IPS DF 19.7 (cell line): ENCODE measurements at regions not wholly inside any gene's neighbourhood (a gene's known extent, or its start where the extent isn't known, plus 50 kb on each side); places are given as distances from the start of the nearest gene placed in this dataset.

Experiments
- DNase-seq: peaks from one replicate; pipeline ENCODE4 v3.0.0-alpha.2; 2013; ENCODE audit warnings: low read depth, low spot score

DNA sequence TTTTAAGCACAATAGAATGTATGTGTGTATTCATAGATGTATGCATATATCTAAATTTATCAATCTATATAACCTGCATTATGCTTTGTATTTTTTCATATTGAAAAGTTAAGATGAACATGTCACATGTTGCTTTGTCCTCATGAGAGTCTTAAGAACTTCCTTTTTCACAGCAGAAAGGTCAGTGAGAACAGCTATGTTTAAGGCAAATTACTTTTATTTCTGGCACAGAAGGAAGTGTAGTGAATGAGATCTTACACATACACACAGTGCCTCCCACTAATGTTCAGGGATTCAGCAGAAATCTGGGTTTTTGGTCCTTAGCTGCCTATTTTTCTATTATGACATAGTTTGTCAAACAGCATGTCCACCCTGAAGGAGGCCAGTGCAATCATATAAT lies 134.8 kb downstream of the TMEM26 start:
- no peak for DNase-seq

DNA sequence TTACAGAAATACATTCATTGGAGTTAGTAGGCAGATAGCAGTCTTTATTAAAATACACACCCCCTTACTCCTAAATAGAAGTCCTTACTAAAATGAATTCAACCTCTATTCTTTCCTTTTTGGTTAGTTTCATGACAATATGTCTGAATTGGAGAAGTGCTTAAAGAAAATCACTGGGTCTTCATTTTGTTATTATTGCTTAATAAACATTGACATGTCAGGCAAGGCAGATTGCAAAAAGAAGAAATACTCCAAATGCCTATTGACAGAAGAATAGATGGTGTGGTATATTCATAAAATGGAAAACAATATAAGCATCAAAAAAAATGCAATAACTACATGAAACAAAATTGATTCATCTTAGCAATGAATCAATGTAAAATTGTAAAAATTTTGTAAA lies 135.5 kb downstream of the TMEM26 start:
- DNase-seq: no peak

DNA sequence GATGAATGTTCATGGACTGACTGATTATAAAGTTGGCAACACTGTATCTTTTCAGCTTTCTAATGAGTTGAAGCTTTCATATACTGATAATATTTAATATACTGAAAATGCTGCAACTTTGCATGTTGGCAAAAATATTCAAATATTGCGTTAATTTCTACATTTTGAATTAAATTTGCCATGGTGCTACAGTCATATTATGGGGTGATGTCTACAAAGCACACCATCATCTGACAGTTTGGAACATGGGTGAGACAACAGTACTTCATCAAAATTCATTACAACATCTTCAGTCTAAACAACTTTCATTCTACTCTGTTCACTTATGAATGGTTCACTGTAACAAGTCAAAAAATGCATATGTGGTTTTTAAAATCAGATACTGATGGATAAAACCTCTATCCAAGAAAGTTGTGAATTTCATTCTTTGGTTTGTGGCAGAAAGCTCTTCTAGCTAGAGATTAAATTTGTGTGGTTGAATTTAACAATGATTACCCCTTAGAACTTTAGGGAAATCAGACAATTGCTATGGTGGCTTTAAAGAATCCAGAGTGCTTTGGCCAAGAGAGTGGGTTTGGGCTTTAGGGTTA lies 136.4 kb downstream of the TMEM26 start:
- no peak for DNase-seq

DNA sequence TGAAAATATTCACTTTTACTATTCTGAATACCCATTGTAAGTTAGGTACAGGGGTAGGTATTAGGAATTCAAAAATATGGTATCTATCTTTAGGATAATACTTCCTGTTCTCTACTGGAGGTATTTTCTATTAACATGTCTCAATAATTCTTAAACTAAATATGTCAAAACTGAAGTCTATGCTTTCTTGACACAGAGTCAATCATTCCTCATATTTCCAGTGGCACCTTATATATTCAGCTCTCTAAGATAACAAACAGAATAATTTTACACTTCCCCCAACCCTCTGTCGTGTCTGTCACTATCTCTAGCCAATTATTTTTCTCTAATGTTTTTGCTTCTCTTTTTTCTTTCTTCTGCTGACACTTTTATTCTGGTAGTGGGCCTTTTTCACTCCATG lies 138.9 kb downstream of the TMEM26 start:
- DNase-seq: no peak

DNA sequence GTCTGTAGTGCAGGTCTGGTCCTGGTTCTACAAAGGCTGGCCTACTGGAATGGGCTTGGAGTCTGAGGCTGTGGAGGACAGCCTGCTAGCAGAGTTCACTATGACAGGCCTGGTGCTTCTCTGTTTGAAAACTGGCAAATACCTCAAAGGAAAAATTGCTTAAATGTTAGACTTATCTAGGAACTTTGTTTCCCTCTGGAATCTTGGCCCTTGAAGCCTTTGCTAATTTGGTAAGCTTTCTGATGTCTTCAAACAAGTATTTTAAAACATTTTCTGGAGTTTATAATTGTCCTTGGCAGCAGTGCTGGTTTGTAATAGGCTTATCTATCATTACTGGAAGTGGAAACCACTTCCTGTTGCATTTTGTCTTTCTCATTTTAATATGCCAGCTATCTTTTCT lies 139.7 kb downstream of the TMEM26 start:
- no peak for DNase-seq

DNA sequence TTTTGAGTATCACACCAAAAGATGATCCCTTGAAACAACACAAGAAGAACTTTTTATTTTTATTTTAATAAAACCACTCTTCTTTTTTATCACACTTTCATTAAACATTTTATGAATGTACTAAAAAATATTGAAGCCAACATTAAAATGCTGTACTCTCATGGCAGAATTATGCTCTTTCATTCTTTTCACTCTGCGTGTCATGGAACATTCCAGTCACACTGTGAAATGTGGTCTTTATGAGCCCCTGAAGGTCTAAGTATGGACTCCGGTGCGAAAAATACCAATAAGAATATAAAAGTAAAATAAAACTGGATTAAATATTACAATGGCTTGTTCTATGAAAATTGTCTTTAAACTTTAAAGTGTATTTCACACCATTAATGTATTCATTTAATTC lies 148.4 kb downstream of the TMEM26 start:
- no peak for DNase-seq

DNA sequence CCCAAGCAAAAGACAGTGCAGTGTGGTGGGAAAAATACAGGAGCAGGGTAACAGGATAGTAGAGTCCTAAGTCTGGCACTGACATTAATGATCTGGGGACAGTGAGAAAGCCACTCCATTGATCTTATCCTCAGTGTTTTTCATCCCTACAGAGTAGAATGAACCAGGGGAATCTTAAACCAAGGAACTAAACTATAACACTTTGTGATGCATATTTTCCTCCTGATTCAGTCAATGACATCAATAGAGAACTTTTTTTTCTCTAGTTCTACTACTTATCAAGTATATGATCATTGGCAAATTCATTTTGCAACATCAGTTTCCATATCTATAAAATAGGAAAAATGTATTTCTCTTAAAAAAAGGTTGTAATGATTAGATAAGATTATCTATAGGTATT lies 151.1 kb downstream of the TMEM26 start:
- DNase-seq: no peak

DNA sequence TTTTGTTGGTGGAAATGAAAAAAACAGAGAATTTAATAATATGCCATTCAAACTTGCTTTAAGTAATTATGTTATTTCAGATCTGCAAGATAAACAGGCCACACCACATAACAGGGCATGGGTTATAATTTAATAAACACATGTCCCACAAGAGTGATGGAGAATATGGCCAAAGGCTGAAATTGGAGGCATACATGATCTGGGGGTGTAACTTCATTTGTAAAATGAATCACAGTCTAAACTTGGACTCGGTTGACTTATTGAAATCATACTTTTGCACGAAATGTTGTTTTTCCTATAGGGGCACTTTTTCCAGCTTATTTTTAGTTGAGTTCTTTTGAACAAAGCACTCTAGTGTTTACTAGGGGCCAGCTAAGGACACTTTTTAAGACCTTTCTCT lies 151.6 kb downstream of the TMEM26 start:
- no peak for DNase-seq

DNA sequence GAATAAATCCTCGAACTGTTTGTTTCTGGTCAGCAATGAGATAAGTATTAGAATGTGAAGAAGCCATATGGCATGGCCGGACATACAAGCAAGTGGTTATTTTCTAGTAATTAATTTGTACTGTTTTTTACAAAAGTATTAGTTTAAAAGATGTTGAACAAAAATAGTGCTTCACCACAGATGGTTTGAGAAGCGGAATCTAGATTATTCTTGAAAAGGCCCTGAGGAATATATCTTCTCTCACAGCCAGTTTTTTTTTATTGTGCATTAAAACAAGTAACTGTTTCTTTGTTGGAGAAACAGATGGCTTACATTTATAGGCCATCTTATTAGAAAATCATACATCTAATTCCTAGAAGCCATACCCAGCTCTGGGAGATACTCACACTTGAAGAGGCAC lies 153.3 kb downstream of the TMEM26 start:
- DNase-seq: no peak

DNA sequence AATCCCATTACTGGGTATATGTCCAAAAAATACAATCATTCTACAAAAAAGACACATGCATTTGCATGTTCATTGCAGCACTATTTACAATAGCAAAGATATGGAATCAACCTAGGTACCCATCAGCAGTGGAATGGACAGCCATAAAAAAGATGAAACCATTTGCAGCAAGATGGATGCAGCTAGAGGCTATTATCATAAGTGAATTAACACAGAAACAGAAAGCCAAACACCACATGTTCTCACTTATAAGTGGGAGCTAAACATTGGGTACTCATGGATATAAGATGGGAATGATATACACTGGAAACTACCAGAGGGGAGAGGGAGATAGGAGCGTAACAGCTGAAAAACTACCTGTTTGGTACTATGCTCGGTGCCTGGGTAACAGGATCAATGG lies 154.0 kb downstream of the TMEM26 start:
- DNase-seq: no peak

DNA sequence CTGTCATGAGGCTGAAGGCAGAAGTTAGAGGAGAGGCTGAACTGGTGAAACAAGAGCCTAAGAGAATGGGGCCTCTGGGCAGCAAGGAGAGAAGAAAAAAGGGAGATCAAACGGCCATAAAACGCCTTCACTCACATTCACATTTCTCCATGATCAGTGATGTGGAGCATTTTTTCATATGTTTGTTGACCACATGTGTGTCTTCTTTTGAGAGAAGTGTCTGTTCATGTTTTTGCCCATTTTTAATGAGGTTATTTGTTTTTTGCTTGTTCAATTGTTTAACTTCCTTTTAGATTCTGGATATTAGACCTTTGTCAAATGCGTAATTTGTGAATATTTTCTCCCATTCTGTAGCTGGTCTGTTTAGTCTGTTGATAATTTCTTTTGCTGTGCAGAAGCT lies 155.0 kb downstream of the TMEM26 start:
- DNase-seq: no peak

DNA sequence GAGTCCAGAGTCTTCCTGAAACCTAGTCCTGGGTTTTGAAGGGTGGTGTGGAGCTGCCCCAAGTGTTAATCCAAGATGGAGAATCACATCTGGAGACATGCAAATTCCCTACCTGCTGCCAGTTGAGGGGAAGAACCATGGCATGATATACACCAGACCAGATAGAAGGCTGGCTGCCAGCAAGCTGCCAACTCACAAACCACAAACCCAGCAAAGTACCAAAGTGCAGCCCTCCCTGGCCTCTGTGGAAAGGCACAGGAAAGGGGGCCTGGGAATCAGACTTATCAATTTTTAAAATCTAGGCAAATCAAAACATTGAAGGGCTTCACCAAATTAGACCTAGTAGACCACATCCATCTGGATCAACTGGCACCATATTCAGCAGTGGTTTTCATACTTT lies 157.0 kb downstream of the TMEM26 start:
- no peak for DNase-seq

DNA sequence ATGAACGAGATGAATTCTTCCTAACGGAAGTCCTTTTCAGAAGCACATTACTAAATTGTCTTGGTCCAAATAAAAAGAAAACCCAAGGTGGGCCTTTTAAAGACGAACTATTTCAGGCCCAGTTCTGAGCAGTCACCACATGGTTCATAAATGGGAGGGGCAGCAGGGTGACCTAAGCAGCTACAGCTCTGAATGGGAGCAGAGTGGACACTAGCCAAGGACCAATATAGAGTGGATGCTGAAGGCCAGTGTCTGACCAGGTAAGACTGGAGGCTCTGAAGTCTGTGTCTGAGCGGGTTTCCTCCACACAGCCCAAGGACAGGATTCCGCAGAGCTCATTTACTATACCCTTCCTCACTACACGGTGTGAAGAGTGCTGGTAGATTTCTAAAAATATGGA lies 159.1 kb downstream of the TMEM26 start:
- no peak for DNase-seq

DNA sequence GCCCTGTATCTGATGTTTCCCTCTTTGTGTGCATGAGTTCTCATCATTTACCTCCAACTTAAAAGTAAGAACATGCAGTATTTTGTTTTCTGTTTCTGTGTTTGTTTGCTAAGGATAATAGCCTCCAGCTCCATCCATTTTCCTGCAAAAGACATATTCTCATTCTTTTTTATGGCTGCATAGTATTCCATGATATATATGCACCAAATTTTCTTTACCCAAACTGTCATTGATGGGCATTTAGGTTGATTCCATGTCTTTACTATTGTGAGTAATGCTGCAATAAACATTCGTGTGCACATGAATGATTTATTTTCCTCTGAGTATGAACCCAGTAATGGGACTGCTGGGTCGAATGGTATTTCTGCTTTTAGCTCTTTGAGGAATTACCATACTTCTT lies 163.4 kb downstream of the TMEM26 start:
- no peak for DNase-seq

DNA sequence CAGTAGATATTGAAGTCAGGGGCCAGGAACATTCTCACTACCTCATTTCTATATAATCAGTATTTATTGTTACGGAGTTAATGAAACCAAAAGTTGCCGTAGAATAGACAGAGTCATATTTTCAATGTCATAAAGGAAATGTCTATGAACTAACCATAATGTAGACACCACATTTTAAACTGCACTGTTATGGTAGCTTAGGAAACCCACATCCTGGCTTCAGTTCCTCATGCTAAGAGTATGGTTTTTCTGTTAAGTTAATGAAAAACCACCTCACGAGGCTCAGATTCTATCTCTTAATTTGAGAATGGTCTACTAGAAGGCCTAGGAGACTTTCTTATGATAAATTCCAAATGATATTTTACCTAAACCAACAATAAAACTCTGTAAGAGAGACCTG lies 166.5 kb downstream of the TMEM26 start:
- DNase-seq: no peak

DNA sequence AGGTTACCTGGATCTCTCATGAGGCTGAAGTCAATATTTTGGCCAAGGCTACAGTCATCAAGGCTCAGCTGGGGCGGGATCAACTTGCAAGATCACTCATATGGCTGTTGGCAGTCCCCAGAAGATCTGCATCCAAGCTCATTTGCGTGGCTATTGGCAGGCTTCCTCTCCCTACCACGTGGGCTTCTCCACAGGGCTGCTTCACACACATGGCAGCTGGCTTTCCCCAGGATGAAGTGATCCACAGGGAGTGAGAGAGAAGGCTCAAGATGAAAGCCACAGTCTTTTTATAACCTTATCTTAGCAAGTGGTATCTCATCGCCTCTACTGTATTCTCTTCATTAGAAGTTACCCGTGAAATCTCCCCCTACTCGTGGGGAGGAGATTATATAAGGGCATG lies 167.4 kb downstream of the TMEM26 start:
- no peak for DNase-seq

DNA sequence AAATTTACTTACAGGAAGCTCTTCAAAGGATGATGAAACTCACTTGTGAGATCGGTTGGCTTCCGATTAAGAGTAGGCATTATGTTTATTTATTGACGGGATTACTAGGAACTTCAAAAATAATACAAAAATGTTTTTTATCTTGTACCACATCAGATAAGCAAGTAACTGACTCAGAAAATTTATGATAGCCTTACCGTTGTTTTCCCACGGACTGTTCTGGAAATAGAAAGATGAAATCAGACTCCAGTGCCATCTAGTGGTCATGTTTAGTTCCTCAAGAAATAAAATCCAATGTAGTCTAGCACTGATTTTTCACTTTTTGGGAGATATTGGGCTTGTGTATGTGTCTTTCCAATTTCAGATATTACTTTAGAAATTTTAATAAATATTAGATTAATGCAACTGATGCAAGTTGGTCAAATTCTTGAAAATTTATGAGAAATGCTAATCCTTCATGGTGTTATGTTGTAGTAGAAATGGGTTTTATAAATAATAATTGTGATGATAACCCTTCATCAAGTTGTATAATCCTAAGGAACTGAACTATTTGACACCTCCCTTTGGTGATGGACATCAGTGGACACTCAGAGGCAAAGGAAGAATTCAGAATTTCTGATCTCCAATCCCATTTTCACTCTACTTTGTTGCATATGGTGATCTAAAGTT lies 168.8 kb downstream of the TMEM26 start:
- DNase-seq: no peak

DNA sequence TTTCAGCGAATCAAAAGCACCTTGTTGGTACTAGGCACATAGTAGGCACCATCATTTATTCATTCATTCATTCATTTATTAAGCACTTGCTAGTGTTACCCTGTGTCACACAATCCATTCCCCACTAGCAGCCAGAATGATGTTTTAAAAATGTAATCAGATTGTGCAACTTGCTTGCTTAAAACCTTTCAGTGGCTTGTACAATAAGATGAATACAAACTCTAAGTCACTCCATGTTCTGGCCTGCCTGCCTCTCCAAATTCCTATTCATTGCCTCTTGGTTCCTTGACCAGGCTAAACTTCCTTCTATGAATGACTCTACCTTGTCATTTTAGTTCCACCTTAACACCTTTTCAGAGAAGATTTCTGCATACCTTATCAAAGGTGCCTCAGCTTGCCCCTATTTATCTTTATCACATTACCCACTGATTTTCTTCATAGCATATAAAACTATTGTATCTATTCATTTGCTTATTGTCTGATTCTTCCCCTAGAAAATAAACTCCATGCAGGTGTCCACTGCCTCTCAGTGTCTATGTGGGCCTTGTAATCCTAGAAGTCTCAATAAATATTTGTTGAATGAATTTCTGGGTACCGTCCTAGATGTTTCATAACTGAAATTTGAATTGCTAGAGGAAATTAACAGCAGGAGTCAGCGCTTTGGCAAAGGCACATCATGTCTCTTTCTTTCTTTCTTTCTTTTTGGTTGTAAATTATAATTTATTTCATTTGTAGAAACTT lies 169.5 kb downstream of the TMEM26 start:
- DNase-seq: no peak

DNA sequence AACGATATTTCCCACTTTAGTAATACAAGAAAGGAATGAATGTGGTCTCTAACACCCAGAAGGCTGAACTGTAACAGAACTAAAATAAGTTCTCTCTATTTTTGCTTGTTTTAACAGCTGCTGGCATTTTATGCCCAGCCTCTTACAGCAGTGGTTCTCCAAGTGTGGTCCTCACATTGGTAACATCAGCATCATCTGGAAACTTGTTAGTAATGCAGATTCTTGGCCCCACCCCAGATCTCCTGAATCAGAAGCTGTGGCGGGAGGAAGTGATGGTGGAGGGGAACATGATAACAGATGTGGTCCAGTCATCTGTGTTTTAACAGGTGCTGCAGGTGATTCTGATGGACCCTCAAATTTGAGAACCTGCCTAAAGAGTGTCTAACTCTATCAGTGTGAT lies 170.1 kb downstream of the TMEM26 start:
- no peak for DNase-seq

DNA sequence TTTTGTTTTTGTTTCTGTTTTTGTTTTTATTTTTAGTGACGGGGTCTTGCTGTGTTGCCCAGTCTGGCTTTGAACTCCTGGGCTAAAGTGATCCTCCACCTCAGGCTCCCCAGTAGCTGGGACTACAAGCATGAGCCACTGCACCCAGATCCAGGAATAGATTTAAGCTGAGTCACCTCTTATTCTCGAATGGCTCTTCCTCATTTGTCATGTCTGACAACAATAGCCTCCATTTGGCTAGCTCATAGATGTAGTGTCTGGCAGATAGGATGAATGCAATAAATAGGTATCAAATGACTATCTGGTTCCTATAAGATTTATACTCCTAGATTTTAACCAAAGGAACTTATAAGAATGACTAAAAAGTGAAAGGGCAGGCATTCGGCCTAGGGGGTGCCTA lies 172.9 kb downstream of the TMEM26 start:
- no peak for DNase-seq

DNA sequence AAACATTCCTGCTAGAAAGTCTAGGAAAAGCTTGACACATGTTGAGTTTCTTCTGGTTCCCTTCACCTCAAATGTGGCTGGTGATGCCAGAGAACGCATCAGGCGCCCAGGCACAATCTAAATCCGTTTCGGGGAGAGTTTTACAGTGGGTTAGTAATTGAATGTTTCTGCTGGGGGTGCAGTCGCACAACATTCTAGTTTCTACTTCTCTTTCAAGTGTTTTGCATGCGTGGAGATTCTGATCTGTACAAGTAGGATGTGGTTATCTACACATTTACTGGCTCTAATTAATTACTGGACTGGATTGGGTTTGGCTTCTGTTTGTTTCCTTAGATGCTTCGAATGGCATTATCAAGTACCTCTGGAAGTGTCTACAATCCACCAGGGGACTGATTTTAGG lies 173.8 kb downstream of the TMEM26 start:
- DNase-seq: no peak

DNA sequence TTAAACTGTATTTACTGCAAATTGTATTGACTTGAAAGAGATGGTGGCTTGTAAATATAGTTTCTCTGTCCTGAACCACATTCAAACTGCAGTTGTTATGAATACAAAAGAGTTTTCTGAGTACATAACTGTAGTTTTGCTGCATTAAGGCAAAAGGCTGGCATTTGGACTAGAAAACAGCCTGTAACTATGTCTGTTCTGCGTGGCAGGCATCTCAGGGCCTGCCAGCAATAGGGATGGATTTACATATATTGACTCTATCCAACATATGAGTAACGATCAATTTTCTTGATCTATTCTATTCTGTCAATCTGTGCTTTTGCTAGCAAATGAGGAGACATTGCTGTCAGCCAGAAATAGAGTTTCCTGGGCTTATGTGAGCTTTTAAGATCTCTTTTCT lies 174.6 kb downstream of the TMEM26 start:
- DNase-seq: no peak

DNA sequence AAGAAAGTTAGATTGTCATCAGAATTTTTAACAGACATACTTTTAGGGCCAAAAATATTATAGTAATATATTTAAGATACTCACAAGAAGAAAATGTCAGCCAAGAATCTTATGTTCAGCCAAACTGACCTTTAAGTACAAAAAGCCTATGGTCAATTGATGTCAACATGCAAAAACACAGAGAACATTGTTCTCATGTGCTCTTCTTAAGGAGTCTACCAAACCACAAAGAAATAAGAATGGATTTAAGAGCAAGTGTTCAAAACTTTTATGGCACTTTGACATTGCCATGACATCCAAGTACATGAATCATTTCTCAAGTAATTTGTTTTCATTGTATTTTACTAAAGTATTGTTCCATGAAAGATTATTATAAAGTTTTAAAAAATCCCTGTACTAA lies 180.4 kb downstream of the TMEM26 start:
- DNase-seq: no peak
